ENCODE measurements at regions not wholly inside any gene's neighbourhood (a gene's known extent, or its start where the extent isn't known, plus 50 kb on each side); places are given as distances from the start of the nearest gene placed in this dataset.
"Not testable (repeated sequence)": the region's sequence is repeated elsewhere in the genome, so short reads cannot be mapped to it uniquely, and the experiment has no call there.

- H3K4me3 Mint-ChIP-seq, result no peak overlapping the region
- Histone ChIP-seq H2BK5ac (ENCODE audit: insufficient read length, low read length) (no peak overlapping the region), H2BK12ac (ENCODE audit: insufficient read length, low read depth, low read length) (no peak overlapping the region), H3K56ac (ENCODE audit: insufficient read length, low read depth, low read length) (no peak overlapping the region), H4K8ac (replicated peaks; ENCODE audit: insufficient read length, low read depth, low read length) (no peak overlapping the region), H3K27me3 (ENCODE audit: insufficient read depth, low read length) (no peaks in the 10 kb centered on the region), H4K20me1 (ENCODE audit: control insufficient read depth, insufficient read depth, insufficient read length) (no peaks in the 10 kb centered on the region), H2BK15ac (ENCODE audit: low read depth, low read length) (no peak overlapping the region), H3K79me1 (ENCODE audit: insufficient read depth, low read depth, low read length, poor library complexity, severe bottlenecking) (no peaks in the 10 kb centered on the region), H4K91ac (ENCODE audit: insufficient read length, low read depth, low read length) (no peak overlapping the region), H3K27ac (ENCODE audit: insufficient read length, low read depth, low read length) (no peak overlapping the region), H2AFZ (ENCODE audit: low read length) (no peak overlapping the region), H2AK5ac (ENCODE audit: insufficient read length, low read length) (no peak overlapping the region), H2BK20ac (ENCODE audit: low read depth, low read length, poor library complexity, severe bottlenecking) (no peak overlapping the region), H2BK120ac (ENCODE audit: low read depth, low read length, poor library complexity, severe bottlenecking) (no peak overlapping the region), H3K79me2 (ENCODE audit: insufficient read depth, low read length) (no peaks in the 10 kb centered on the region), H3K4me2 (ENCODE audit: insufficient read depth, insufficient read length, low read length) (no peak overlapping the region), H3T11ph (ENCODE audit: low read length) (no peak overlapping the region), H3K9me3 (ENCODE audit: control insufficient read depth, low read depth, low read length) (no peaks in the 10 kb centered on the region), H3K14ac (ENCODE audit: insufficient read depth, low read length) (no peak overlapping the region), H3K4me1 (ENCODE audit: insufficient read depth, low read length) (no peaks in the 10 kb centered on the region), H3K18ac (ENCODE audit: insufficient read length, low read depth, low read length) (no peak overlapping the region), H3K23ac (ENCODE audit: insufficient read length, low read depth, low read length) (no peak overlapping the region), H3K9ac (ENCODE audit: extremely low read depth, insufficient read length, low read length) (no peak overlapping the region), H4K5ac (ENCODE audit: insufficient read length, low read depth, low read length) (no peak overlapping the region), H3K4ac (ENCODE audit: low read depth, low read length) (no peak overlapping the region), H3K23me2 (ENCODE audit: insufficient read length, low read depth, low read length, poor library complexity, severe bottlenecking) (no peaks in the 10 kb centered on the region)
- no peak overlapping the region for H3K27ac Mint-ChIP-seq
- TF ChIP-seq CTCF (conservative IDR thresholded peaks at IDR 0.05), result no peak
- H3K36me3 Mint-ChIP-seq (ENCODE audit: insufficient read depth in 1 of 3, low read depth in 3 of 3), result no peaks in the 10 kb centered on the region; a peak in 2 of 7 replicates
- peaks cover 26% of the 10 kb centered on the region for H3K27me3 Mint-ChIP-seq (ENCODE audit: low read depth)
- DNase-seq, result no peak
- peaks cover 0 to 4% of the 10 kb centered on the region in 2 experiments; a peak in 2 of 5 replicates for H3K9me3 Mint-ChIP-seq
- WGBS (ENCODE audit: extremely low coverage, insufficient read length, low lambda C conversion rate), result no CpG with 5 or more reads among the region's 10 CpGs
- peaks cover 0 to 9% of the 10 kb centered on the region in 2 experiments; a peak in 2 of 4 replicates for H3K4me1 Mint-ChIP-seq
These were observed 156.9 kb downstream of the BMP7 start for GRCh38 chr20:57109571-57109953.

GRCh38 chr20:57110121-57111027 is 156.1 kb downstream of the BMP7 start:
- H2BK20ac ChIP-seq (ENCODE audit: low read depth, low read length, poor library complexity, severe bottlenecking); H3K9me3 ChIP-seq (ENCODE audit: control insufficient read depth, low read depth, low read length); H2AK5ac ChIP-seq (ENCODE audit: insufficient read length, low read length); H3K23ac ChIP-seq (ENCODE audit: insufficient read length, low read depth, low read length); H3K4me1 ChIP-seq (ENCODE audit: insufficient read depth, low read length); H3K27ac ChIP-seq (ENCODE audit: insufficient read length, low read depth, low read length); H3T11ph ChIP-seq (ENCODE audit: low read length); H4K20me1 ChIP-seq (ENCODE audit: control insufficient read depth, insufficient read depth, insufficient read length); H3K4me2 ChIP-seq (ENCODE audit: insufficient read depth, insufficient read length, low read length); H3K27me3 ChIP-seq (ENCODE audit: insufficient read depth, low read length); H3K18ac ChIP-seq (ENCODE audit: insufficient read length, low read depth, low read length); H3K9me3 Mint-ChIP-seq; H2BK12ac ChIP-seq (ENCODE audit: insufficient read length, low read depth, low read length); H3K36me3 Mint-ChIP-seq (ENCODE audit: insufficient read depth in 1 of 3, low read depth in 3 of 3); H3K27ac Mint-ChIP-seq; H3K23me2 ChIP-seq (ENCODE audit: insufficient read length, low read depth, low read length, poor library complexity, severe bottlenecking); H3K4ac ChIP-seq (ENCODE audit: low read depth, low read length); H3K79me1 ChIP-seq (ENCODE audit: insufficient read depth, low read depth, low read length, poor library complexity, severe bottlenecking); H3K56ac ChIP-seq (ENCODE audit: insufficient read length, low read depth, low read length); H2BK15ac ChIP-seq (ENCODE audit: low read depth, low read length); H4K5ac ChIP-seq (ENCODE audit: insufficient read length, low read depth, low read length); H3K79me2 ChIP-seq (ENCODE audit: insufficient read depth, low read length); H4K8ac ChIP-seq (replicated peaks; ENCODE audit: insufficient read length, low read depth, low read length); H3K4me3 Mint-ChIP-seq; H2BK5ac ChIP-seq (ENCODE audit: insufficient read length, low read length); DNase-seq; H2BK120ac ChIP-seq (ENCODE audit: low read depth, low read length, poor library complexity, severe bottlenecking); H3K14ac ChIP-seq (ENCODE audit: insufficient read depth, low read length); H4K91ac ChIP-seq (ENCODE audit: insufficient read length, low read depth, low read length); H2AFZ ChIP-seq (ENCODE audit: low read length); H3K9ac ChIP-seq (ENCODE audit: extremely low read depth, insufficient read length, low read length): not testable (repeated sequence)
- Mint-ChIP-seq H3K27me3 (ENCODE audit: low read depth) (peaks cover 21% of the 10 kb centered on the region), H3K4me1 (peaks cover 0 to 12% of the 10 kb centered on the region in 2 experiments; a peak in 2 of 4 replicates)
- WGBS (ENCODE audit: extremely low coverage, insufficient read length, low lambda C conversion rate), result no CpG with 5 or more reads among the region's 61 CpGs
